OCI-LY1 (cell line): ENCODE measurements at regions not wholly inside any gene's neighbourhood (a gene's known extent, or its start where the extent isn't known, plus 50 kb on each side); places are given as distances from the start of the nearest gene placed in this dataset.

Source experiments
- H2AFZ ChIP-seq: fragments of 200-600 bp; sonication (generic), shearing (Covaris generic); 2 replicates; pipeline ENCODE4 v1.6.0; 2014; ENCODE audit warnings: antibody characterized with exemption, mild to moderate bottlenecking, low read length
- H3F3A ChIP-seq: fragments of 200-600 bp; sonication (generic), shearing (Covaris generic); 2 replicates; pipeline ENCODE4 v1.6.0; 2014; ENCODE audit warnings: mild to moderate bottlenecking, antibody characterized with exemption, low read length, moderate library complexity; ENCODE audit not compliant: insufficient read depth
- H3K27ac ChIP-seq: fragments of 200-600 bp; sonication (generic); 2 replicates; pipeline ENCODE4 v1.5.1; 2014; ENCODE audit warnings: low read length, mixed run types, mild to moderate bottlenecking, low read depth; ENCODE audit not compliant: poor library complexity, severe bottlenecking
- H3K27me3 ChIP-seq: fragments of 200-600 bp; sonication (generic); 2 replicates; pipeline ENCODE4 v1.6.0; 2014; ENCODE audit warnings: antibody characterized with exemption, mild to moderate bottlenecking, low read length, moderate library complexity; ENCODE audit not compliant: insufficient read depth
- H3K36me3 ChIP-seq: fragments of 200-600 bp; sonication (generic); 2 replicates; pipeline ENCODE4 v1.6.1; 2014; ENCODE audit warnings: mild to moderate bottlenecking, antibody characterized with exemption, low read length, moderate library complexity, mixed read lengths; ENCODE audit not compliant: insufficient read depth
- H3K4me1 ChIP-seq: fragments of 200-600 bp; sonication (generic); 2 replicates; pipeline ENCODE4 v1.5.1; 2014; ENCODE audit warnings: mild to moderate bottlenecking, low read length, moderate library complexity; ENCODE audit not compliant: insufficient read depth, severe bottlenecking
- H3K4me2 ChIP-seq: fragments of 200-600 bp; sonication (generic), shearing (Covaris generic); 2 replicates; pipeline ENCODE4 v1.6.1; 2014; ENCODE audit warnings: low read length
- H3K4me3 ChIP-seq: fragments of 200-600 bp; sonication (generic); 2 replicates; pipeline ENCODE4 v1.5.1; 2014; ENCODE audit warnings: low read length, low read depth, mild to moderate bottlenecking, mixed read lengths; ENCODE audit not compliant: poor library complexity, severe bottlenecking
- H3K79me2 ChIP-seq: fragments of 200-600 bp; shearing (Covaris generic); 2 replicates; pipeline ENCODE4 v1.6.1; 2016; ENCODE audit warnings: mixed run types, low read length, mixed read lengths; ENCODE audit not compliant: insufficient read depth
- H3K9ac ChIP-seq: fragments of 200-600 bp; sonication (generic), shearing (Covaris generic); 2 replicates; pipeline ENCODE4 v1.6.1; 2014; ENCODE audit warnings: mild to moderate bottlenecking, low read length, mixed read lengths
- H3K9me2 ChIP-seq: fragments of 200-600 bp; sonication (generic), shearing (Covaris generic); 2 replicates; pipeline ENCODE4 v1.6.1; 2014; ENCODE audit warnings: low read depth, mild to moderate bottlenecking, low read length, mixed read lengths
- H3K9me3 ChIP-seq: fragments of 200-600 bp; shearing (Covaris generic); 2 replicates; pipeline ENCODE4 v1.6.1; 2014; ENCODE audit warnings: low read length, mixed read lengths
- H4K20me1 ChIP-seq: fragments of 200-600 bp; sonication (generic), shearing (Covaris generic); 2 replicates; pipeline ENCODE4 v1.6.0; 2016; ENCODE audit warnings: mild to moderate bottlenecking, low read length; ENCODE audit not compliant: insufficient read depth
- CTCF ChIP-seq: fragments of 200-600 bp; sonication (generic), shearing (Covaris generic); IDR thresholded peaks from 2 replicates; pipeline ENCODE4 v1.5.1; 2017; ENCODE audit warnings: mild to moderate bottlenecking, antibody characterized with exemption, low read length, moderate library complexity, mixed read lengths
- EZH2 ChIP-seq: fragments of 200-600 bp; sonication (generic), shearing (Covaris generic); IDR thresholded peaks from 2 replicates; pipeline ENCODE4 v1.8.0; 2017; ENCODE audit warnings: borderline replicate concordance, mixed run types, mild to moderate bottlenecking, antibody characterized with exemption, low read length, moderate library complexity, mixed read lengths

GRCh38 chr6:168996356-168996625, 257.4 kb downstream of the THBS2 start:
- H3F3A ChIP-seq = no peaks in the 10 kb centered on the region
- H4K20me1 ChIP-seq = no peaks in the 10 kb centered on the region
- H3K9me2 ChIP-seq = no peaks in the 10 kb centered on the region
- no peaks in the 10 kb centered on the region for H3K79me2 ChIP-seq
- no peaks in the 10 kb centered on the region for H3K36me3 ChIP-seq
- H3K4me3 ChIP-seq = no peak overlapping the region
- H3K27ac ChIP-seq = no peak overlapping the region
- TF ChIP-seq EZH2 = no peak
- no peak for TF ChIP-seq CTCF
- no peak overlapping the region for H3K4me2 ChIP-seq
- H2AFZ ChIP-seq = no peak overlapping the region
- no peaks in the 10 kb centered on the region for H3K4me1 ChIP-seq
- H3K27me3 ChIP-seq = 0 out of 2 replicates have a peak, but pooled peaks cover 4% of the 10 kb centered on the region
- H3K9ac ChIP-seq = no peak overlapping the region
- no peaks in the 10 kb centered on the region for H3K9me3 ChIP-seq

- Histone ChIP-seq H3K9ac (no peak overlapping the region), H4K20me1 (no peaks in the 10 kb centered on the region), H3F3A (no peaks in the 10 kb centered on the region), H2AFZ (no peak overlapping the region), H3K4me2 (no peak overlapping the region), H3K27me3 (0 out of 2 replicates have a peak, but pooled peaks cover 4% of the 10 kb centered on the region), H3K79me2 (no peaks in the 10 kb centered on the region), H3K4me1 (no peaks in the 10 kb centered on the region), H3K27ac (no peak overlapping the region), H3K9me3 (no peaks in the 10 kb centered on the region), H3K4me3 (no peak overlapping the region), H3K36me3 (no peaks in the 10 kb centered on the region), H3K9me2 (no peaks in the 10 kb centered on the region)
- TF ChIP-seq EZH2 (no peak), CTCF (no peak)
Measured at GRCh38 chr6:168995526-168996355, 257.9 kb downstream of the THBS2 start.

- Histone ChIP-seq H3K4me1 (no peaks in the 10 kb centered on the region), H3K79me2 (no peaks in the 10 kb centered on the region), H3K4me3 (no peak overlapping the region), H3K36me3 (no peaks in the 10 kb centered on the region), H3K9me2 (no peaks in the 10 kb centered on the region), H3K9me3 (no peaks in the 10 kb centered on the region), H3F3A (no peaks in the 10 kb centered on the region), H4K20me1 (no peaks in the 10 kb centered on the region), H3K4me2 (no peak overlapping the region), H3K27ac (no peak overlapping the region), H3K27me3 (0 out of 2 replicates have a peak, but pooled peaks cover 4% of the 10 kb centered on the region), H2AFZ (no peak overlapping the region), H3K9ac (no peak overlapping the region)
- TF ChIP-seq EZH2 = no peak
- TF ChIP-seq CTCF = no peak
Measured at GRCh38 chr6:168994956-168995355, 258.7 kb downstream of the THBS2 start.
